Tibial artery (tissue), 4 donors: ENCODE measurements at regions not wholly inside any gene's neighbourhood (a gene's known extent, or its start where the extent isn't known, plus 50 kb on each side); places are given as distances from the start of the nearest gene placed in this dataset.

Source experiments
- DNase-seq, 2 donors: peaks; one replicate each; pipeline ENCODE4 v3.0.0-alpha.2; 2019
- H3K27ac ChIP-seq, 2 donors: fragments of 200-600 bp; sonication (generic) in 1 of 2; 1 replicate in 1 of 2; 2 replicates in 1 of 2; pipeline ENCODE4 v1.5.1; 2018 to 2019; ENCODE audit warnings: mild to moderate bottlenecking in 1 of 2
- H3K27me3 ChIP-seq, 2 donors: fragments of 200-600 bp; sonication (generic) in 1 of 2; one replicate each; pipeline versions ENCODE4 v1.5.1 to v1.6.0; 2016 to 2019
- H3K36me3 ChIP-seq, 3 donors: fragments of 200-600 bp; sonication (generic) in 2 of 3; one replicate each; pipeline ENCODE4 v1.5.1; 2016 to 2019; ENCODE audit warnings: mild to moderate bottlenecking in 2 of 3
- H3K4me1 ChIP-seq, 4 donors: fragments of 200-600 bp; sonication (generic) in 2 of 4; 1 replicate in 3 of 4; 2 replicates in 1 of 4; pipeline ENCODE4 v1.5.1; 2016 to 2019
- H3K4me3 ChIP-seq, 2 donors: fragments of 200-600 bp; sonication (generic) in 1 of 2; 1 replicate in 1 of 2; 2 replicates in 1 of 2; pipeline ENCODE4 v1.5.1; 2018 to 2019; ENCODE audit warnings: mild to moderate bottlenecking in 2 of 2
- H3K9me3 ChIP-seq, 3 donors: fragments of 200-600 bp; sonication (generic) in 1 of 3; one replicate each; pipeline ENCODE4 v1.5.1; 2016 to 2019
- CTCF ChIP-seq, 2 experiments: fragments of 200-600 bp in 1 of 2; fragments of 450-650 bp in 1 of 2; IDR thresholded peaks; one replicate each; pipeline ENCODE4 v1.5.1; 2017 to 2019; ENCODE audit warnings: antibody characterized with exemption in 2 of 2, mild to moderate bottlenecking in 1 of 2, moderate library complexity in 1 of 2
- intact Hi-C: fragments of 100-400 bp; cut with DNase I; formaldehyde crosslinking; loops from one replicate; pipeline ENCODE4 v1.15.0; 2023; ENCODE audit warnings: low total_unique reads

GRCh38 chr4:100804576-100805360 lies 286.9 kb upstream of the EMCN start:
- no peaks in the 10 kb centered on the region for H3K27me3 ChIP-seq
- TF ChIP-seq CTCF (IDR thresholded peaks at IDR 0.05) = no peak
- no peaks in the 10 kb centered on the region for H3K9me3 ChIP-seq
- no peaks in the 10 kb centered on the region for H3K36me3 ChIP-seq
- H3K4me3 ChIP-seq = no peak overlapping the region
- DNase-seq = no peak
- H3K4me1 ChIP-seq = no peaks in the 10 kb centered on the region
- intact Hi-C loops = no loop called here
- no peak overlapping the region for H3K27ac ChIP-seq

DNA sequence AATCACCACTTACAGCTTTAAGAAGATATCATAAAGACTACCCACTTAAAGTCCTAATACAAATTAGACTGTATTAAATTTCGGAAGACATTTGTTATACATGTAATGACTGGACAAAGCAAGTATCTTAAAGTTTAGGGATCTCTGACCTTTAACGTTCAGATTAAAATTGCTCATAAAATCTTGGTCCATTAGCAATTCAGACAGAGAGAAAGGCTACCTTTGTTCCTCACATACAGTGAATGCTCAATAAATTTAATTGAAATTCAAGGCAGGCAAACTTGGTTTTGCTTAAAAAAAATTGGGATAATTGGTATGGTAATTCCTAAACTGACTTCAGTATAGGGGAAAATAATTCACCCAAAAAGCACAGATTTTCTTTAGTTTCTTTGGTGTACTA lies 285.9 kb upstream of the EMCN start:
- intact Hi-C loops = no loop called here
- Histone ChIP-seq H3K4me1 (no peaks in the 10 kb centered on the region), H3K27ac (no peak overlapping the region), H3K9me3 (no peaks in the 10 kb centered on the region), H3K36me3 (no peaks in the 10 kb centered on the region), H3K4me3 (no peak overlapping the region), H3K27me3 (no peaks in the 10 kb centered on the region)
- no peak for DNase-seq
- no peak for TF ChIP-seq CTCF (IDR thresholded peaks at IDR 0.05)

DNA sequence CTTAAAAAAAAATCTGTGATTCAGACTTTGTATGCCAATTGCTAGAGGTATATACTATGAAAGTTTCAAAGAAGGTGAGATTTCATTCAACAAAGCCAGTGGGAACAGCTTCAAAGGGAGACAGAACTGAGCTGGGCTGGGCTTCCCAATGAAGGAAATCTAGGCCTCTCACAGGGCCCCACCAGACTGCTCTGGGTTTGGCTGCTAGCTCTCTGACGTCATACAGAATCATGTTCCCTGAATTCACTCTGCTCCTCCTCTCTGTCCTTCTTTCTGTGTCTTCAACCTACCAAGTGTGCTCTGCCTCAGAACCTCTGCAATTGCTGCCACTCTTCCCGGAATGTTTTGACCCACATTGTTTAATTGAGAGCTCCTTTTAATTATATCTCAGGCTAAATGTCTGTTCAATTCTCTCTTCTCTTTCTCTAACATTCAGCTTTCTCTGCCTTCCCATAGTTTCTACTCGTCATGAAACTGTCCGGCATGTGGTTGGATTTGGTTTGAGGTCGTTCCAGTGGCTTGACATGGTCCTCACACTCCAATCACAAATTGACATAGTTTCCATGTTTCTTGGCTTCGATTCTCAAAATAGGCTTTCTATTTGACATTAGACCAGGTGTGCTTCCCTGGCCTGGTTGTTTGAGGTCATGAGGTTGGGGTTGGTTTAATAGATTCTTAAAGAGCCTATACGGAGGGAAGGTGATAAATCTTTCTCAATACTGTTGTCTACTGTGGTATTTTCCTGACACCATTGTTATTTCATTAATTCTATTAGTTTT lies 282.1 kb upstream of the EMCN start:
- no peak for TF ChIP-seq CTCF (IDR thresholded peaks at IDR 0.05)
- Histone ChIP-seq H3K36me3 (no peaks in the 10 kb centered on the region), H3K27me3 (no peaks in the 10 kb centered on the region), H3K27ac (no peak overlapping the region), H3K4me1 (no peaks in the 10 kb centered on the region), H3K4me3 (no peak overlapping the region), H3K9me3 (no peaks in the 10 kb centered on the region)
- DNase-seq = no peak
- intact Hi-C loops = no loop called here

- Histone ChIP-seq H3K36me3 (no peaks in the 10 kb centered on the region), H3K27me3 (no peaks in the 10 kb centered on the region), H3K4me1 (no peaks in the 10 kb centered on the region), H3K4me3 (no peak overlapping the region), H3K27ac (no peak overlapping the region), H3K9me3 (no peaks in the 10 kb centered on the region)
- intact Hi-C loops = no loop called here
- TF ChIP-seq CTCF (IDR thresholded peaks at IDR 0.05) = no peak
- no peak for DNase-seq
These were observed 280.0 kb upstream of the EMCN start for GRCh38 chr4:100797791-100798190.

- no peak for TF ChIP-seq CTCF (IDR thresholded peaks at IDR 0.05)
- intact Hi-C loops = no loop called here
- no peak overlapping the region for H3K4me3 ChIP-seq
- no peaks in the 10 kb centered on the region for H3K4me1 ChIP-seq
- no peak for DNase-seq
- H3K36me3 ChIP-seq = no peaks in the 10 kb centered on the region
- H3K9me3 ChIP-seq = no peaks in the 10 kb centered on the region
- H3K27me3 ChIP-seq = no peaks in the 10 kb centered on the region
- no peak overlapping the region for H3K27ac ChIP-seq
These were observed 279.5 kb upstream of the EMCN start for GRCh38 chr4:100797356-100797755.
